HL-60 (cell line): ENCODE measurements at regions not wholly inside any gene's neighbourhood (a gene's known extent, or its start where the extent isn't known, plus 50 kb on each side); places are given as distances from the start of the nearest gene placed in this dataset.

Experiments used
- CTCF ChIP-seq: IDR thresholded peaks from one replicate; pipeline ENCODE4 v1.5.1; 2011; ENCODE audit warnings: low read length, control low read depth, inconsistent platforms; ENCODE audit not compliant: insufficient read depth
- GABPA ChIP-seq: IDR thresholded peaks from 2 replicates; pipeline ENCODE4 v1.6.1; 2012; ENCODE audit warnings: low read depth
- POLR2AphosphoS5 ChIP-seq: IDR thresholded peaks from 2 replicates; pipeline ENCODE4 v1.6.1; 2012; ENCODE audit warnings: low read depth
- REST ChIP-seq: IDR thresholded peaks from 2 replicates; pipeline ENCODE4 v1.6.1; 2012; ENCODE audit warnings: low read depth; ENCODE audit not compliant: insufficient replicate concordance

GRCh38 chr2:181281206-181281832 lies 175.9 kb upstream of the ITGA4 start:
- no peak for TF ChIP-seq CTCF
- TF ChIP-seq POLR2AphosphoS5, result no peak
- no peak for TF ChIP-seq REST
- TF ChIP-seq GABPA, result no peak
